HepG2 (cell line): ENCODE measurements at regions not wholly inside any gene's neighbourhood (a gene's known extent, or its start where the extent isn't known, plus 50 kb on each side); places are given as distances from the start of the nearest gene placed in this dataset.
A peak's percentile ranks its signal among the peaks of the same experiment; 100 is the strongest.

Source experiments
- CAMTA2 ChIP-seq: sonication (generic); formaldehyde crosslinking; IDR thresholded peaks from 2 replicates; pipeline ENCODE4 v1.4.0; 2020; ENCODE audit warnings: mild to moderate bottlenecking, missing genetic modification reagents, borderline replicate concordance
- DPF2 ChIP-seq: sonication (generic); formaldehyde crosslinking; IDR thresholded peaks from 2 replicates; pipeline ENCODE4 v1.4.0; 2020; ENCODE audit warnings: mild to moderate bottlenecking, low read depth, missing genetic modification reagents, borderline replicate concordance
- HNRNPH1 ChIP-seq: fragments of 200-400 bp; formaldehyde crosslinking; optimal IDR thresholded peaks from 2 replicates; pipeline ENCODE3; 2017; ENCODE audit warnings: mild to moderate bottlenecking, low read depth, low read length
- HOXA3 ChIP-seq: sonication (generic); formaldehyde crosslinking; IDR thresholded peaks from 2 replicates; pipeline ENCODE4 v1.5.0; 2020; ENCODE audit warnings: missing genetic modification reagents
- HOXA5 ChIP-seq: sonication (generic); formaldehyde crosslinking; IDR thresholded peaks from 2 replicates; pipeline ENCODE4 v1.4.0; 2020; ENCODE audit warnings: missing genetic modification reagents
- NCOA2 ChIP-seq: sonication (generic); formaldehyde crosslinking; IDR thresholded peaks from 2 replicates; pipeline ENCODE4 v1.8.0; 2022; ENCODE audit warnings: inconsistent platforms
- NFKBIZ ChIP-seq: IDR thresholded peaks from 2 replicates; pipeline ENCODE4 v1.6.1; 2018; ENCODE audit warnings: missing genetic modification reagents, missing compliant biosample characterization
- NFYC ChIP-seq: IDR thresholded peaks from 2 replicates; pipeline ENCODE4 v1.6.1; 2016; ENCODE audit warnings: missing genetic modification reagents, missing compliant biosample characterization
- NR2F1 ChIP-seq, 2 experiments: fragments of 450-650 bp in 1 of 2; formaldehyde crosslinking in 1 of 2; IDR thresholded peaks; 2 replicates each; pipeline versions ENCODE4 v1.5.0 to v1.6.1; 2016 to 2020; ENCODE audit warnings: mild to moderate bottlenecking in 1 of 2, missing compliant biosample characterization in 1 of 2, missing genetic modification reagents in 1 of 2, moderate library complexity in 1 of 2
- PHF20 ChIP-seq: sonication (generic); formaldehyde crosslinking; IDR thresholded peaks from 2 replicates; pipeline ENCODE4 v1.5.0; 2020; ENCODE audit warnings: mild to moderate bottlenecking, missing genetic modification reagents
- RBM39 ChIP-seq: fragments of 200-400 bp; formaldehyde crosslinking; IDR thresholded peaks from one replicate; pipeline ENCODE4 v1.6.1; 2018; ENCODE audit warnings: antibody characterized with exemption, mild to moderate bottlenecking, low read depth, low read length; ENCODE audit not compliant: poor library complexity, severe bottlenecking
- YEATS4 ChIP-seq: sonication (generic); formaldehyde crosslinking; IDR thresholded peaks from 2 replicates; pipeline ENCODE4 v1.4.0; 2020; ENCODE audit warnings: missing genetic modification reagents, borderline replicate concordance
- ZBTB21 ChIP-seq: sonication (generic); formaldehyde crosslinking; IDR thresholded peaks from 2 replicates; pipeline ENCODE4 v1.4.0; 2020; ENCODE audit warnings: missing genetic modification reagents
- ZNF232 ChIP-seq: sonication (generic); formaldehyde crosslinking; IDR thresholded peaks from 2 replicates; pipeline ENCODE4 v1.4.0; 2020; ENCODE audit warnings: missing genetic modification reagents, borderline replicate concordance
- ZNF234 ChIP-seq: sonication (generic); formaldehyde crosslinking; conservative IDR thresholded peaks from 2 replicates; pipeline ENCODE4 v1.5.1; 2020; ENCODE audit warnings: mild to moderate bottlenecking, missing genetic modification reagents
- ZNF30 ChIP-seq: sonication (generic); formaldehyde crosslinking; IDR thresholded peaks from 2 replicates; pipeline ENCODE4 v1.5.0; 2020; ENCODE audit warnings: mild to moderate bottlenecking, missing genetic modification reagents
- ZNF749 ChIP-seq: sonication (generic); formaldehyde crosslinking; IDR thresholded peaks from 2 replicates; pipeline ENCODE4 v1.8.0; 2022; ENCODE audit warnings: mild to moderate bottlenecking, missing genetic modification reagents, moderate library complexity, borderline replicate concordance
- ZNF776 ChIP-seq: sonication (generic); formaldehyde crosslinking; IDR thresholded peaks from 2 replicates; pipeline ENCODE4 v1.4.0; 2020; ENCODE audit warnings: mild to moderate bottlenecking, missing genetic modification reagents
- ZNF780A ChIP-seq: sonication (generic); formaldehyde crosslinking; IDR thresholded peaks from 2 replicates; pipeline ENCODE4 v1.8.0; 2022; ENCODE audit warnings: mild to moderate bottlenecking, missing genetic modification reagents, moderate library complexity
- TF ChIP-seq, protein P1 (sequence below): sonication (generic); formaldehyde crosslinking; IDR thresholded peaks from 2 replicates; pipeline ENCODE4 v1.5.0; 2020; ENCODE audit warnings: mild to moderate bottlenecking, missing genetic modification reagents, borderline replicate concordance
- TF ChIP-seq, protein P2 (sequence below): sonication (generic); formaldehyde crosslinking; IDR thresholded peaks from 2 replicates; pipeline ENCODE4 v1.8.1; 2022; ENCODE audit warnings: low read depth, mild to moderate bottlenecking, missing genetic modification reagents
- TF ChIP-seq, protein P3 (sequence below): sonication (generic); formaldehyde crosslinking; IDR thresholded peaks from 2 replicates; pipeline ENCODE4 v1.5.0; 2020; ENCODE audit warnings: missing genetic modification reagents

DNA sequence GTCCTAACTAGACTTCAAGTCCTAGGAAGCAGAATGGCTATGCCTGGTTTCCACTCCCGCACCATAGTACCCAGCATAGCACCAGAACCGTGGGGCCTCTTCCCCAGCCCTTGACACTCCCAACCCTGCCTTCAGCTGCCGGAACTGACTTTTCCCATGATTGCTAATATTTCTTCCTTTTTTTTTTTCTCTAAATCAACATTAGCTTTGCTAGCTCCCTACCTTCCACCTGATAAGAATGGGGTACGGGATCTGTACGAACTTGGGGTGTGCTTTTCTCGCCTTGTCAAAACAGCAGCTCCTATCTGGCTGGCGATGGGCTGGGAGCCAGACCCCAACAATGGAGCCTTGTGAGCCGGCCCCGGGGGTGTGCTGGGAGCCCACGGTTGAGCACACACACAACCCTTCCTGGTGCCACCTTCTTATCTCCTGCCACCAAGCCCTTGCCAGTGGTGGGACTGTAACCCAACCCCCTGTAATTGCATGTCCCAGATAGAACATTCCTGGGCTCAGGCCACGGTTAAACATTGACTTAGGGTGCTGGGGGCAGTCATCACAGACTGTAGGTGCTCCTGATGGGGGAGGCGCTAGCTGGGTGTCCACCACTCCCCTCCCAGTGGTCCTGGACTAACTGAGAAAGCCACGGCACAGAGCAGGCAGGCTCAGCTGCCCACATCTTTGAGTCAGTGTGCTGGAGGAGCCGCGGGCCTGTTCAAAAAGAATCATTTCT lies 213.0 kb upstream of the HAAO start (continued):
- TF ChIP-seq, protein P1, sequence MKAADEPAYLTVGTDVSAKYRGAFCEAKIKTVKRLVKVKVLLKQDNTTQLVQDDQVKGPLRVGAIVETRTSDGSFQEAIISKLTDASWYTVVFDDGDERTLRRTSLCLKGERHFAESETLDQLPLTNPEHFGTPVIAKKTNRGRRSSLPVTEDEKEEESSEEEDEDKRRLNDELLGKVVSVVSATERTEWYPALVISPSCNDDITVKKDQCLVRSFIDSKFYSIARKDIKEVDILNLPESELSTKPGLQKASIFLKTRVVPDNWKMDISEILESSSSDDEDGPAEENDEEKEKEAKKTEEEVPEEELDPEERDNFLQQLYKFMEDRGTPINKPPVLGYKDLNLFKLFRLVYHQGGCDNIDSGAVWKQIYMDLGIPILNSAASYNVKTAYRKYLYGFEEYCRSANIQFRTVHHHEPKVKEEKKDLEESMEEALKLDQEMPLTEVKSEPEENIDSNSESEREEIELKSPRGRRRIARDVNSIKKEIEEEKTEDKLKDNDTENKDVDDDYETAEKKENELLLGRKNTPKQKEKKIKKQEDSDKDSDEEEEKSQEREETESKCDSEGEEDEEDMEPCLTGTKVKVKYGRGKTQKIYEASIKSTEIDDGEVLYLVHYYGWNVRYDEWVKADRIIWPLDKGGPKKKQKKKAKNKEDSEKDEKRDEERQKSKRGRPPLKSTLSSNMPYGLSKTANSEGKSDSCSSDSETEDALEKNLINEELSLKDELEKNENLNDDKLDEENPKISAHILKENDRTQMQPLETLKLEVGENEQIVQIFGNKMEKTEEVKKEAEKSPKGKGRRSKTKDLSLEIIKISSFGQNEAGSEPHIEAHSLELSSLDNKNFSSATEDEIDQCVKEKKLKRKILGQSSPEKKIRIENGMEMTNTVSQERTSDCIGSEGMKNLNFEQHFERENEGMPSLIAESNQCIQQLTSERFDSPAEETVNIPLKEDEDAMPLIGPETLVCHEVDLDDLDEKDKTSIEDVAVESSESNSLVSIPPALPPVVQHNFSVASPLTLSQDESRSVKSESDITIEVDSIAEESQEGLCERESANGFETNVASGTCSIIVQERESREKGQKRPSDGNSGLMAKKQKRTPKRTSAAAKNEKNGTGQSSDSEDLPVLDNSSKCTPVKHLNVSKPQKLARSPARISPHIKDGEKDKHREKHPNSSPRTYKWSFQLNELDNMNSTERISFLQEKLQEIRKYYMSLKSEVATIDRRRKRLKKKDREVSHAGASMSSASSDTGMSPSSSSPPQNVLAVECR (CRISPR knock-in tag), result peak; percentile 65; the same call in 1 of the 2 replicates
- TF ChIP-seq HNRNPH1 (no peak), NFKBIZ (CRISPR knock-in tag) (peak; percentile 74; the same call in 1 of the 2 replicates), ZNF30 (no peak), NCOA2 (peak; percentile 95), PHF20 (CRISPR knock-in tag) (0 out of 2 replicates have a peak, but pooled peaks have one; percentile 15), ZNF780A (CRISPR knock-in tag) (peak; percentile 61; the same call in 1 of the 2 replicates), ZNF749 (CRISPR knock-in tag) (no peak), RBM39 (peak; percentile 55), ZNF234 (CRISPR knock-in tag) (no peak), CAMTA2 (CRISPR knock-in tag) (0 out of 2 replicates have a peak, but pooled peaks have one; percentile 76), DPF2 (CRISPR knock-in tag) (peak; percentile 88), HOXA3 (CRISPR knock-in tag) (peak; percentile 94), NFYC (peak; percentile 56; the same call in 1 of the 2 replicates), ZNF776 (CRISPR knock-in tag) (peak; percentile 88), YEATS4 (CRISPR knock-in tag) (peak; percentile 79; the same call in 1 of the 2 replicates), ZBTB21 (peak; percentile 33; the same call in 1 of the 2 replicates), NR2F1 (CRISPR knock-in tag; IDR thresholded peaks at IDR 0.05) (no peak), ZNF232 (CRISPR knock-in tag) (peak; percentile 97), HOXA5 (peak; percentile 74)
- TF ChIP-seq, protein P2, sequence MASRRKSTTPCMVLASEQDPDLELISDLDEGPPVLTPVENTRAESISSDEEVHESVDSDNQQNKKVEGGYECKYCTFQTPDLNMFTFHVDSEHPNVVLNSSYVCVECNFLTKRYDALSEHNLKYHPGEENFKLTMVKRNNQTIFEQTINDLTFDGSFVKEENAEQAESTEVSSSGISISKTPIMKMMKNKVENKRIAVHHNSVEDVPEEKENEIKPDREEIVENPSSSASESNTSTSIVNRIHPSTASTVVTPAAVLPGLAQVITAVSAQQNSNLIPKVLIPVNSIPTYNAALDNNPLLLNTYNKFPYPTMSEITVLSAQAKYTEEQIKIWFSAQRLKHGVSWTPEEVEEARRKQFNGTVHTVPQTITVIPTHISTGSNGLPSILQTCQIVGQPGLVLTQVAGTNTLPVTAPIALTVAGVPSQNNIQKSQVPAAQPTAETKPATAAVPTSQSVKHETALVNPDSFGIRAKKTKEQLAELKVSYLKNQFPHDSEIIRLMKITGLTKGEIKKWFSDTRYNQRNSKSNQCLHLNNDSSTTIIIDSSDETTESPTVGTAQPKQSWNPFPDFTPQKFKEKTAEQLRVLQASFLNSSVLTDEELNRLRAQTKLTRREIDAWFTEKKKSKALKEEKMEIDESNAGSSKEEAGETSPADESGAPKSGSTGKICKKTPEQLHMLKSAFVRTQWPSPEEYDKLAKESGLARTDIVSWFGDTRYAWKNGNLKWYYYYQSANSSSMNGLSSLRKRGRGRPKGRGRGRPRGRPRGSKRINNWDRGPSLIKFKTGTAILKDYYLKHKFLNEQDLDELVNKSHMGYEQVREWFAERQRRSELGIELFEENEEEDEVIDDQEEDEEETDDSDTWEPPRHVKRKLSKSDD (CRISPR knock-in tag), result peak; percentile 78; the same call in 1 of the 2 replicates
- TF ChIP-seq, protein P3, sequence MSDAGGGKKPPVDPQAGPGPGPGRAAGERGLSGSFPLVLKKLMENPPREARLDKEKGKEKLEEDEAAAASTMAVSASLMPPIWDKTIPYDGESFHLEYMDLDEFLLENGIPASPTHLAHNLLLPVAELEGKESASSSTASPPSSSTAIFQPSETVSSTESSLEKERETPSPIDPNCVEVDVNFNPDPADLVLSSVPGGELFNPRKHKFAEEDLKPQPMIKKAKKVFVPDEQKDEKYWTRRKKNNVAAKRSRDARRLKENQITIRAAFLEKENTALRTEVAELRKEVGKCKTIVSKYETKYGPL (CRISPR knock-in tag), result no peak; the same call in 1 of the 2 replicates
